Natural killer cell (primary cell): ENCODE measurements at regions not wholly inside any gene's neighbourhood (a gene's known extent, or its start where the extent isn't known, plus 50 kb on each side); places are given as distances from the start of the nearest gene placed in this dataset.

Experiments used
- ATAC-seq, 3 donors: fragments of 150-1000 bp in 2 of 3; fragments of 200-7000 bp in 1 of 3; cut with Tn5 transposase; 1 replicate in 1 of 3; 2 replicates in 2 of 3; pipeline ENCODE4 v1.10.0; 2021; ENCODE audit warnings: mild to moderate bottlenecking in 2 of 3, moderate library complexity in 2 of 3
- DNase-seq, 2 donors: peaks; one replicate each; pipeline versions ENCODE4 v3.0.0 to v3.0.0-alpha.2; 2013 to 2021; ENCODE audit warnings: mixed read lengths in 1 of 2
- H3K27ac ChIP-seq: one replicate; pipeline ENCODE4 v1.5.1; 2013; ENCODE audit warnings: mild to moderate bottlenecking, low read length
- H3K27me3 ChIP-seq: one replicate; pipeline ENCODE4 v1.6.1; 2013; ENCODE audit warnings: low read length; ENCODE audit not compliant: control insufficient read depth, insufficient read depth
- H3K36me3 ChIP-seq: one replicate; pipeline ENCODE4 v1.6.1; 2013; ENCODE audit warnings: low read length; ENCODE audit not compliant: control insufficient read depth, insufficient read depth
- H3K4me1 ChIP-seq: one replicate; pipeline ENCODE4 v1.6.1; 2013; ENCODE audit warnings: low read length; ENCODE audit not compliant: control insufficient read depth, insufficient read depth
- H3K4me3 ChIP-seq: one replicate; pipeline ENCODE4 v1.5.1; 2013; ENCODE audit warnings: low read length
- H3K9me3 ChIP-seq: one replicate; pipeline ENCODE4 v1.6.1; 2013; ENCODE audit warnings: low read length; ENCODE audit not compliant: control insufficient read depth, insufficient read depth
- H3K27ac Mint-ChIP-seq, 2 donors: one replicate each; pipeline ENCODE4 v1.8.0; 2022; ENCODE audit warnings: mild to moderate bottlenecking in 2 of 2, mixed read lengths in 2 of 2, moderate library complexity in 1 of 2
- H3K27me3 Mint-ChIP-seq, 2 donors: one replicate each; pipeline ENCODE4 v1.8.0; 2022; ENCODE audit warnings: low read depth in 2 of 2, mixed read lengths in 2 of 2
- H3K36me3 Mint-ChIP-seq: one replicate; pipeline ENCODE4 v1.8.0; 2022; ENCODE audit warnings: mixed read lengths
- H3K4me1 Mint-ChIP-seq, 2 donors: one replicate each; pipeline ENCODE4 v1.8.0; 2022; ENCODE audit warnings: mixed read lengths in 2 of 2
- H3K4me3 Mint-ChIP-seq: one replicate; pipeline ENCODE4 v1.8.0; 2022; ENCODE audit warnings: mild to moderate bottlenecking, moderate library complexity, mixed read lengths
- H3K9me3 Mint-ChIP-seq, 2 donors: one replicate each; pipeline ENCODE4 v1.8.0; 2022; ENCODE audit warnings: mixed read lengths in 2 of 2
- WGBS: methylation state at CpG from one replicate; pipeline ENCODE4 v1.1.7; 2013; ENCODE audit warnings: missing lambda C conversion rate; ENCODE audit not compliant: insufficient coverage; 5-methylcytosine and 5-hydroxymethylcytosine counted together
- intact Hi-C: fragments of 100-400 bp; cut with micrococcal nuclease; formaldehyde crosslinking; loops from one replicate; pipeline ENCODE4 v1.14.2; 2022
- TF ChIP-seq, protein P1 (sequence below): fragments of 200-600 bp; IDR thresholded peaks from one replicate; pipeline ENCODE4 v1.8.0; 2022; ENCODE audit warnings: antibody characterized with exemption

DNA sequence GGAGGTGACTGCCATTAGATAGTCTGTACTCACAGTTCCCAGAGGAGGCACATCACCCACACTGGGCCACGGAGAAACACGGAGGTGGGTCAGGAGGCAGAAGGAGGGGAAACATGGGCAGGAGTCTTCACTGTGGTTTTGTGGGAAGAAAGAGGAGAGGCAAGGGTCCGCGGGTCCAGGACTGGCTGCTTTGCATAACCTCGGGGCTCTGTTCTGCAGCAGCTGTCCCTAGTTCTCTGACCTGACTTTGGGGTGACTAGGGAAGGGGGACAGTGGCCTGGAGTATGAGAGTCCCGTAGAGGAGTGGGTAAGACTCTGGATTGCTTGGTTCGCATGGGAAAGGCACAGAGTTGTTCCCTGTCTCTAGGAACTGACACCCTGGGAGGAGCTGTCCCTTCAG lies 238.3 kb upstream of the RAB6C start:
- Histone ChIP-seq H3K27ac (no peak overlapping the region), H3K36me3 (no peaks in the 10 kb centered on the region), H3K27me3 (no peaks in the 10 kb centered on the region), H3K4me3 (no peak overlapping the region), H3K9me3 (no peaks in the 10 kb centered on the region), H3K4me1 (no peaks in the 10 kb centered on the region)
- DNase-seq = no peak
- Mint-ChIP-seq H3K36me3 (no peaks in the 10 kb centered on the region), H3K9me3 (no peaks in the 10 kb centered on the region), H3K4me3 (no peak overlapping the region), H3K4me1 (no peaks in the 10 kb centered on the region), H3K27ac (no peak overlapping the region), H3K27me3 (peaks cover 0 to 7% of the 10 kb centered on the region in 2 donors)
- TF ChIP-seq, protein P1, sequence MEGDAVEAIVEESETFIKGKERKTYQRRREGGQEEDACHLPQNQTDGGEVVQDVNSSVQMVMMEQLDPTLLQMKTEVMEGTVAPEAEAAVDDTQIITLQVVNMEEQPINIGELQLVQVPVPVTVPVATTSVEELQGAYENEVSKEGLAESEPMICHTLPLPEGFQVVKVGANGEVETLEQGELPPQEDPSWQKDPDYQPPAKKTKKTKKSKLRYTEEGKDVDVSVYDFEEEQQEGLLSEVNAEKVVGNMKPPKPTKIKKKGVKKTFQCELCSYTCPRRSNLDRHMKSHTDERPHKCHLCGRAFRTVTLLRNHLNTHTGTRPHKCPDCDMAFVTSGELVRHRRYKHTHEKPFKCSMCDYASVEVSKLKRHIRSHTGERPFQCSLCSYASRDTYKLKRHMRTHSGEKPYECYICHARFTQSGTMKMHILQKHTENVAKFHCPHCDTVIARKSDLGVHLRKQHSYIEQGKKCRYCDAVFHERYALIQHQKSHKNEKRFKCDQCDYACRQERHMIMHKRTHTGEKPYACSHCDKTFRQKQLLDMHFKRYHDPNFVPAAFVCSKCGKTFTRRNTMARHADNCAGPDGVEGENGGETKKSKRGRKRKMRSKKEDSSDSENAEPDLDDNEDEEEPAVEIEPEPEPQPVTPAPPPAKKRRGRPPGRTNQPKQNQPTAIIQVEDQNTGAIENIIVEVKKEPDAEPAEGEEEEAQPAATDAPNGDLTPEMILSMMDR = no peak
- intact Hi-C loops = no loop called here
- 84% methylated on average over 7 of the region's 7 CpGs for WGBS
- no peak for ATAC-seq

DNA sequence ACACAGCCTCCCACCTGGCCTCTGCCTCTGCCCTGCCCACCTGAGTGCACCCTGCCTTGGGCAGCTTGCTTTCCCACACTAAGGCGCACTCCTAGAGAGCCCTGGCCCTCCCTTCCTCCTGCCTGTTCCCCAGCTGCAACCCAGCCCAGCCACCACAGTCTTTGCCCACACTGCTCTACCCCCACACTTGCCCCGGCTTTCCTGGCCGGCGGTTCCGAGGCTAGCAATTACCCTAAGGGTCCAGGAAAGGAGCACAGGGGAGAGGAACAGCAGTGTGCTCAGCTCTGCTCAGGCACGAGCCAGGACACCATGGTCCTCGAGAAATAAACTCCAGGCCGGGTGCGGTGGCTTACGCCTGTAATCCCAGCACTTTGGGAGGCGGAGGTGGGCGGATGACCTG lies 237.8 kb upstream of the RAB6C start:
- intact Hi-C loops = no loop called here
- Histone ChIP-seq H3K4me3 (no peak overlapping the region), H3K27me3 (no peaks in the 10 kb centered on the region), H3K4me1 (no peaks in the 10 kb centered on the region), H3K27ac (no peak overlapping the region), H3K36me3 (no peaks in the 10 kb centered on the region), H3K9me3 (no peaks in the 10 kb centered on the region)
- Mint-ChIP-seq H3K36me3 (no peaks in the 10 kb centered on the region), H3K9me3 (no peaks in the 10 kb centered on the region), H3K4me1 (no peaks in the 10 kb centered on the region), H3K4me3 (no peak overlapping the region), H3K27ac (no peak overlapping the region), H3K27me3 (peaks cover 0 to 7% of the 10 kb centered on the region in 2 donors)
- no peak for DNase-seq
- ATAC-seq = peak in 1 of 3 donors; percentile 6
- TF ChIP-seq, protein P1 = no peak
- 91% methylated on average over 12 of the region's 12 CpGs for WGBS

DNA sequence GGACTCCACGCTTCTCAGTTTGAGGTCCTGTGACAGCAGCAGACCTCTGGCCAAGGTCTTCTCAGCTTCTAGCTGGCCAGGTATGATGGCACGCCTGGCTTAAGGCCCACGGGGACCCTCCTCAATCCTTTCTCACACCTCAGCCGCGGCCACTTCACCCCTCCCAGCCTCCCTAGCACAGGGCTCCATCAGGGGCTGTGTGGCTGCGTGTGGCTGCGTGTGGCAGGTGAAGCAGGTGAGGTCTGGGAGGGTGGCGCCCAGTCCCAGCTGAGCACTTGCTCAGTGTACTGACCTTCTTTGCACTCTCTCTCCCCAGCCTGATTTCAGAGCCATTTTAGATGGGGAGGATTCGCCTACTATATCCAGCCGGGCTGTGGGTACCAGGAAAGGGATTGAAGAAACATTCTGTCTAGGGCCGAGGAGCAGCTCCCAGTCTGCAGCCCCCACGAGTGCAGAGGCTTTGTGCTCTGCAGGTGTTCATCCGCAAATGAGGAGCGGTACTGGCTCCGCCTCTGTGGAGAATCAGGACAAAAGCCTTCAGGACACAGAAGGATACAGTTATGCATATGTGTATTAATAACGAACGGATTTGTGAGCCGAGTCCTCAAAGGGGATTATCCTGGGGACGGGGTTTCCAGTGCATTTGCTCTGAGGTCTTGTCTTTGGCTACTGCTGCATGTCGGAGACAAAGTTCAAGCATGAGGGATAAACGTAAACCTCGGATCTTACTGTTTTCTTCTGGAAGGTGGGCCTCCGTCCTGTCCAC lies 236.9 kb upstream of the RAB6C start:
- no peak overlapping the region for H3K27ac Mint-ChIP-seq
- no peaks in the 10 kb centered on the region for H3K4me1 Mint-ChIP-seq
- 95% methylated on average over 23 of the region's 23 CpGs for WGBS
- no peak overlapping the region for H3K4me3 Mint-ChIP-seq
- intact Hi-C loops = no loop called here
- no peak overlapping the region for H3K27ac ChIP-seq
- peaks cover 0 to 7% of the 10 kb centered on the region in 2 donors for H3K27me3 Mint-ChIP-seq
- no peaks in the 10 kb centered on the region for H3K9me3 Mint-ChIP-seq
- TF ChIP-seq, protein P1 = no peak
- DNase-seq = no peak
- peak in 1 of 3 donors; percentile 19 for ATAC-seq
- H3K9me3 ChIP-seq = no peaks in the 10 kb centered on the region
- no peak overlapping the region for H3K4me3 ChIP-seq
- H3K4me1 ChIP-seq = no peaks in the 10 kb centered on the region
- H3K36me3 Mint-ChIP-seq = no peaks in the 10 kb centered on the region
- H3K27me3 ChIP-seq = no peaks in the 10 kb centered on the region
- H3K36me3 ChIP-seq = no peaks in the 10 kb centered on the region

DNA sequence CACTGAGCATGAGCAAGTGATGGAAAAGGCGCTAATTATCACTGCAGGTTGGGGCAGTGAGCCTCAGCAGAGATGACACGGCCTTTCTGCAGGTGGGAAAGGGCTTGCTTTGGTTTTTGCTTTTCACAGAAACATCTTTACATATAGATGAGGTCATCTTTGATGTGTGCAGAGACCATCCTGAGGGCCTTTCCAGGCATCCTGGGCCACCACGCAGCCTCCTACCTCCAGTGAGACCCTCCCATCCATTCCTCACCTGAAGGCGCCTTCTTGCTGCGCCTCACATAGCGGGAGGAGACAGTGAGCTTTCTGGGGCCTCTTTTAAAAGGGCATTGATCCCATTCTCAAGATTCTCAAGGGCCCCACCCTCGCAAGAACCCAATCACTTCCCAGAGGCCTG lies 235.3 kb upstream of the RAB6C start:
- peaks cover 3 to 8% of the 10 kb centered on the region in 2 donors for H3K27me3 Mint-ChIP-seq
- H3K36me3 Mint-ChIP-seq = no peaks in the 10 kb centered on the region
- Histone ChIP-seq H3K27ac (no peak overlapping the region), H3K36me3 (no peaks in the 10 kb centered on the region), H3K27me3 (no peaks in the 10 kb centered on the region), H3K4me3 (no peak overlapping the region), H3K9me3 (no peaks in the 10 kb centered on the region), H3K4me1 (no peaks in the 10 kb centered on the region)
- H3K4me1 Mint-ChIP-seq = no peaks in the 10 kb centered on the region
- DNase-seq = no peak
- intact Hi-C loops = no loop called here
- no peak for ATAC-seq
- no peaks in the 10 kb centered on the region for H3K9me3 Mint-ChIP-seq
- 87% methylated on average over 7 of the region's 7 CpGs for WGBS
- H3K27ac Mint-ChIP-seq = no peak overlapping the region
- H3K4me3 Mint-ChIP-seq = no peak overlapping the region
- TF ChIP-seq, protein P1 = no peak
